Smooth muscle cell (in vitro differentiated cells): ENCODE measurements at regions not wholly inside any gene's neighbourhood (a gene's known extent, or its start where the extent isn't known, plus 50 kb on each side); places are given as distances from the start of the nearest gene placed in this dataset.

Experiments
- DNase-seq: peaks from one replicate; lab custom pipeline; 2025; ENCODE audit not compliant: unreplicated experiment; lab: John Stamatoyannopoulos, UW
- H2AFZ ChIP-seq: fragments of 200-600 bp; sonication (generic); 2 replicates; pipeline ENCODE4 v1.6.0; 2016; ENCODE audit warnings: antibody characterized with exemption, low read depth, mild to moderate bottlenecking
- H3F3A ChIP-seq: fragments of 200-600 bp; sonication (generic); 2 replicates; pipeline ENCODE4 v1.6.0; 2017; ENCODE audit warnings: antibody characterized with exemption, low read depth
- H3K27ac ChIP-seq: fragments of 200-600 bp; sonication (generic); 2 replicates; pipeline ENCODE4 v1.5.1; 2016; ENCODE audit warnings: low read depth, mild to moderate bottlenecking
- H3K27me3 ChIP-seq: fragments of 200-600 bp; sonication (generic); 2 replicates; pipeline ENCODE4 v1.6.1; 2016; ENCODE audit warnings: low read depth, mild to moderate bottlenecking
- H3K36me3 ChIP-seq: fragments of 200-600 bp; sonication (generic); 2 replicates; pipeline ENCODE4 v1.5.1; 2016; ENCODE audit warnings: low read depth
- H3K4me1 ChIP-seq: fragments of 200-600 bp; sonication (generic); 2 replicates; pipeline ENCODE4 v1.5.1; 2016; ENCODE audit warnings: low read depth
- H3K4me2 ChIP-seq: fragments of 200-600 bp; sonication (generic); 2 replicates; pipeline ENCODE4 v1.6.0; 2016; ENCODE audit warnings: mild to moderate bottlenecking
- H3K4me3 ChIP-seq: fragments of 200-600 bp; sonication (generic); 2 replicates; pipeline ENCODE4 v1.5.1; 2016; ENCODE audit warnings: mild to moderate bottlenecking
- H3K79me2 ChIP-seq: fragments of 200-600 bp; sonication (generic); 2 replicates; pipeline ENCODE4 v1.6.0; 2016; ENCODE audit warnings: low read depth, mild to moderate bottlenecking
- H3K9ac ChIP-seq: fragments of 200-600 bp; sonication (generic); 2 replicates; pipeline ENCODE4 v1.6.0; 2016; ENCODE audit warnings: low read depth
- H3K9me3 ChIP-seq: fragments of 200-600 bp; sonication (generic); replicated peaks from 2 replicates; pipeline ENCODE4 v1.5.1; 2016; ENCODE audit warnings: low read depth
- H4K20me1 ChIP-seq: fragments of 200-600 bp; sonication (generic); 2 replicates; pipeline ENCODE4 v1.6.0; 2016; ENCODE audit warnings: low read depth
- CTCF ChIP-seq: fragments of 200-600 bp; sonication (generic); IDR thresholded peaks from 2 replicates; pipeline ENCODE4 v1.5.1; 2017; ENCODE audit warnings: borderline replicate concordance, mild to moderate bottlenecking, antibody characterized with exemption; ENCODE audit not compliant: insufficient read depth, poor library complexity, severe bottlenecking
- WGBS: methylation state at CpG from one replicate; pipeline ENCODE4 v1.1.7; 2016; ENCODE audit warnings: low lambda C conversion rate; 5-methylcytosine and 5-hydroxymethylcytosine counted together

GRCh38 chr1:37294529-37294928 is 179.9 kb upstream of the ZC3H12A start:
- H3F3A ChIP-seq, result no peaks in the 10 kb centered on the region
- H3K4me2 ChIP-seq, result no peak overlapping the region
- H3K9me3 ChIP-seq, result no peaks in the 10 kb centered on the region
- no peaks in the 10 kb centered on the region for H4K20me1 ChIP-seq
- H2AFZ ChIP-seq, result no peak overlapping the region
- H3K79me2 ChIP-seq, result no peaks in the 10 kb centered on the region
- peaks cover 41% of the 10 kb centered on the region for H3K27me3 ChIP-seq
- no peak for TF ChIP-seq CTCF
- 75% methylated on average over 6 of the region's 6 CpGs for WGBS
- H3K4me1 ChIP-seq, result no peaks in the 10 kb centered on the region
- H3K27ac ChIP-seq, result no peak overlapping the region
- no peaks in the 10 kb centered on the region for H3K36me3 ChIP-seq
- no peak for DNase-seq
- no peak overlapping the region for H3K4me3 ChIP-seq
- H3K9ac ChIP-seq, result no peak overlapping the region

- no peaks in the 10 kb centered on the region for H3K9me3 ChIP-seq
- no peak overlapping the region for H3K27ac ChIP-seq
- H3K36me3 ChIP-seq, result no peaks in the 10 kb centered on the region
- no peak for DNase-seq
- no peak overlapping the region for H2AFZ ChIP-seq
- H3K27me3 ChIP-seq, result peaks cover 35% of the 10 kb centered on the region
- H3K4me2 ChIP-seq, result no peak overlapping the region
- no peak for TF ChIP-seq CTCF
- H3K79me2 ChIP-seq, result no peaks in the 10 kb centered on the region
- 73% methylated on average over 6 of the region's 6 CpGs for WGBS
- H3K4me1 ChIP-seq, result no peaks in the 10 kb centered on the region
- H3K4me3 ChIP-seq, result no peak overlapping the region
- no peaks in the 10 kb centered on the region for H4K20me1 ChIP-seq
- no peak overlapping the region for H3K9ac ChIP-seq
- no peaks in the 10 kb centered on the region for H3F3A ChIP-seq
Observed at GRCh38 chr1:37298769-37299168, 175.6 kb upstream of the ZC3H12A start.

GRCh38 chr1:37299216-37299615 is 175.2 kb upstream of the ZC3H12A start:
- Histone ChIP-seq H4K20me1 (no peaks in the 10 kb centered on the region), H3K4me2 (no peak overlapping the region), H3K36me3 (no peaks in the 10 kb centered on the region), H3K4me1 (no peaks in the 10 kb centered on the region), H3K79me2 (no peaks in the 10 kb centered on the region), H3K27ac (no peak overlapping the region), H2AFZ (no peak overlapping the region), H3F3A (no peaks in the 10 kb centered on the region), H3K4me3 (no peak overlapping the region), H3K9me3 (no peaks in the 10 kb centered on the region), H3K27me3 (peaks cover 38% of the 10 kb centered on the region), H3K9ac (no peak overlapping the region)
- DNase-seq, result no peak
- WGBS, result 95% methylated on average over 5 of the region's 5 CpGs
- TF ChIP-seq CTCF, result no peak

- Histone ChIP-seq H3K27ac (no peak overlapping the region), H3K4me1 (no peaks in the 10 kb centered on the region), H3K4me3 (no peak overlapping the region), H4K20me1 (no peaks in the 10 kb centered on the region), H3F3A (no peaks in the 10 kb centered on the region), H3K9ac (no peak overlapping the region), H3K4me2 (no peak overlapping the region), H3K9me3 (no peaks in the 10 kb centered on the region), H3K36me3 (no peaks in the 10 kb centered on the region), H3K27me3 (peaks cover 24% of the 10 kb centered on the region), H2AFZ (no peak overlapping the region), H3K79me2 (no peaks in the 10 kb centered on the region)
- 71% methylated on average over 3 of the region's 3 CpGs for WGBS
- TF ChIP-seq CTCF, result no peak
- DNase-seq, result no peak
Observed at GRCh38 chr1:37303884-37304574, 170.4 kb upstream of the ZC3H12A start.
